ENCODE measurements at regions not wholly inside any gene's neighbourhood (a gene's known extent, or its start where the extent isn't known, plus 50 kb on each side); places are given as distances from the start of the nearest gene placed in this dataset.

DNA sequence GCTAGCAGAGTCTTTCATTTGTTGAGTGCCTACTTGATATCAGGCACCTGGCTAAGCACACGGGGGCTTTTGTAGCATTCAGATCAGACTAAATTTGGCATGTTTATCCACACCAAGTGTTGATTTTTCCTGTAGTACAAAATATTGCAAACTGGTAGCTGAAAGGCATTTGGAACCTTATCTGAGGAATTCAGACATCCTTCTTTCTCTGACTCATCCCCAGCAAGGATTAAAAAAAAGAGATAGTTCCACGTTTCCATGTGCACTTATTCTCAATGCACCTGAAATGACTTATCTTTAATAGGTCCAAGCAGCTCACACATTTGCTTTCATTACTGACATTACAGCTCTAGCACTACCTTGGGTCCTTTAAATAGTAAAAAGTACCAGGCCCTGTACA, 786.0 kb upstream of the GRM7 start:
- Histone ChIP-seq H3K4me3 (no peak overlapping the region), H3K36me3 (ENCODE audit: low read depth) (no peaks in the 10 kb centered on the region), H3K4me2 (no peak overlapping the region), H3F3A (ENCODE audit: insufficient read depth, low read depth) (no peaks in the 10 kb centered on the region), H4K20me1 (ENCODE audit: insufficient read depth) (no peaks in the 10 kb centered on the region), H3K27ac (no peak overlapping the region), H3K79me2 (ENCODE audit: low read depth) (no peaks in the 10 kb centered on the region), H3K9me3 (ENCODE audit: insufficient read depth, low read depth) (no peaks in the 10 kb centered on the region), H3K9me2 (ENCODE audit: insufficient read depth) (no peaks in the 10 kb centered on the region), H3K27me3 (ENCODE audit: insufficient read depth, low read depth) (no peaks in the 10 kb centered on the region), H2AFZ (no peak overlapping the region), H3K4me1 (replicated peaks; ENCODE audit: insufficient read depth) (no peaks in the 10 kb centered on the region)
- BruUV-seq (replicated peaks) = no TSS peak
- TF ChIP-seq EZH2 (IDR thresholded peaks at IDR 0.05; ENCODE audit: low read depth) = no peak
- TF ChIP-seq, protein P1, sequence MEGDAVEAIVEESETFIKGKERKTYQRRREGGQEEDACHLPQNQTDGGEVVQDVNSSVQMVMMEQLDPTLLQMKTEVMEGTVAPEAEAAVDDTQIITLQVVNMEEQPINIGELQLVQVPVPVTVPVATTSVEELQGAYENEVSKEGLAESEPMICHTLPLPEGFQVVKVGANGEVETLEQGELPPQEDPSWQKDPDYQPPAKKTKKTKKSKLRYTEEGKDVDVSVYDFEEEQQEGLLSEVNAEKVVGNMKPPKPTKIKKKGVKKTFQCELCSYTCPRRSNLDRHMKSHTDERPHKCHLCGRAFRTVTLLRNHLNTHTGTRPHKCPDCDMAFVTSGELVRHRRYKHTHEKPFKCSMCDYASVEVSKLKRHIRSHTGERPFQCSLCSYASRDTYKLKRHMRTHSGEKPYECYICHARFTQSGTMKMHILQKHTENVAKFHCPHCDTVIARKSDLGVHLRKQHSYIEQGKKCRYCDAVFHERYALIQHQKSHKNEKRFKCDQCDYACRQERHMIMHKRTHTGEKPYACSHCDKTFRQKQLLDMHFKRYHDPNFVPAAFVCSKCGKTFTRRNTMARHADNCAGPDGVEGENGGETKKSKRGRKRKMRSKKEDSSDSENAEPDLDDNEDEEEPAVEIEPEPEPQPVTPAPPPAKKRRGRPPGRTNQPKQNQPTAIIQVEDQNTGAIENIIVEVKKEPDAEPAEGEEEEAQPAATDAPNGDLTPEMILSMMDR (conservative IDR thresholded peaks at IDR 0.05) = no peak
- ChIA-PET POLR2A (ENCODE audit: unreplicated experiment) (no interaction called here), CTCF (no interaction called here)
- no peak for DNase-seq
- intact Hi-C loops (cut with micrococcal nuclease; ENCODE audit: unreplicated experiment) = no loop called here

DNA sequence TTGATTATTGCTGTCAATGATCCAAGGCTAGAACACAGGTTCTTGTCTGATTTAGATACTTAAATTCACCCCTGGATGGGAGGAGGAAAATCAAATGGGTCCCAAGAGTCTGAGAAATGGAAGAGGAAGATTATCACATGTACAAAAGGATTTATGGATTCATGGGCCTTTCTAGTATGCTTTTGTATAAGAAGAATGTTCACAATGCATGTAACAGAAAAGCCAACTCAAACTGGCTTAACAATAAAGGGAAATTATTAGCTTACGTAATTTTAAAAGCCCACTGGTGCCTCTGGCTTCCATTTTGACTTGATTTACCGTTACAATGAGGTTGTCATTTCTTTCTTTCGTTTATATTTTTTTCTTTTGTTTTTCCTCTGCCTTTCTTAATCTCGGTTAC, 782.5 kb upstream of the GRM7 start:
- Histone ChIP-seq H3K36me3 (ENCODE audit: low read depth) (no peaks in the 10 kb centered on the region), H4K20me1 (ENCODE audit: insufficient read depth) (no peaks in the 10 kb centered on the region), H3K4me1 (replicated peaks; ENCODE audit: insufficient read depth) (no peaks in the 10 kb centered on the region), H3K4me3 (no peak overlapping the region), H3K9me2 (ENCODE audit: insufficient read depth) (no peaks in the 10 kb centered on the region), H3K79me2 (ENCODE audit: low read depth) (no peaks in the 10 kb centered on the region), H3K4me2 (no peak overlapping the region), H3K27ac (no peak overlapping the region), H3K27me3 (ENCODE audit: insufficient read depth, low read depth) (no peaks in the 10 kb centered on the region), H2AFZ (no peak overlapping the region), H3F3A (ENCODE audit: insufficient read depth, low read depth) (no peaks in the 10 kb centered on the region), H3K9me3 (ENCODE audit: insufficient read depth, low read depth) (no peaks in the 10 kb centered on the region)
- ChIA-PET POLR2A (ENCODE audit: unreplicated experiment) (no interaction called here), CTCF (no interaction called here)
- no TSS peak for BruUV-seq (replicated peaks)
- TF ChIP-seq, protein P1 (conservative IDR thresholded peaks at IDR 0.05) = no peak
- no peak for TF ChIP-seq EZH2 (IDR thresholded peaks at IDR 0.05; ENCODE audit: low read depth)
- no peak for DNase-seq
- intact Hi-C loops (cut with micrococcal nuclease; ENCODE audit: unreplicated experiment) = no loop called here

DNA sequence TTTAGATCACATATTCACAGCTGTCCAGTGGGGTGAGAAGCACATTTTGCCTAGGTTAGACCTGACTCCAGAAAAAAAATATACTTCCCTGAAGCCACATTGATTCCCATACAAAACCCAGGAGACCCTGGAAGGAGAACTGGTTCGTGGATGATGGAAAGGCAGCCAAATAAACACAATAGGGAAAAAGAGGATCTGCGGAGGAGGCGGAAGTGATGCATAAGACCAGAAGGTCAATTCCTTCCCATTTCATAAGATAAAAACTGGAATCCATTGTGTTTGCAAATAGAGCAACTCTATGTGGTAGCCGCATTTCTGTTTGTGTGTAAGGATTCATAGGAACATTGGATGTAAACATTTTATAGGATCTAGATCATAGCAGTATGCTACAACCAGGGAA, 781.9 kb upstream of the GRM7 start:
- no peak overlapping the region for H3K4me2 ChIP-seq
- no peaks in the 10 kb centered on the region for H3K9me2 ChIP-seq (ENCODE audit: insufficient read depth)
- no peaks in the 10 kb centered on the region for H3K27me3 ChIP-seq (ENCODE audit: insufficient read depth, low read depth)
- no peaks in the 10 kb centered on the region for H3K9me3 ChIP-seq (ENCODE audit: insufficient read depth, low read depth)
- no peaks in the 10 kb centered on the region for H3K79me2 ChIP-seq (ENCODE audit: low read depth)
- H4K20me1 ChIP-seq (ENCODE audit: insufficient read depth) = no peaks in the 10 kb centered on the region
- ChIA-PET POLR2A (ENCODE audit: unreplicated experiment) (no interaction called here), CTCF (no interaction called here)
- no peak overlapping the region for H2AFZ ChIP-seq
- H3K4me1 ChIP-seq (replicated peaks; ENCODE audit: insufficient read depth) = no peaks in the 10 kb centered on the region
- no peak overlapping the region for H3K27ac ChIP-seq
- no peak for DNase-seq
- no peaks in the 10 kb centered on the region for H3K36me3 ChIP-seq (ENCODE audit: low read depth)
- no peak for TF ChIP-seq EZH2 (IDR thresholded peaks at IDR 0.05; ENCODE audit: low read depth)
- TF ChIP-seq, protein P1 (conservative IDR thresholded peaks at IDR 0.05) = no peak
- no peak overlapping the region for H3K4me3 ChIP-seq
- intact Hi-C loops (cut with micrococcal nuclease; ENCODE audit: unreplicated experiment) = no loop called here
- no TSS peak for BruUV-seq (replicated peaks)
- no peaks in the 10 kb centered on the region for H3F3A ChIP-seq (ENCODE audit: insufficient read depth, low read depth)
